HEK293 (cell line): ENCODE measurements at regions not wholly inside any gene's neighbourhood (a gene's known extent, or its start where the extent isn't known, plus 50 kb on each side); places are given as distances from the start of the nearest gene placed in this dataset.
A peak's percentile ranks its signal among the peaks of the same experiment; 100 is the strongest.

Experiments
- CTCF ChIA-PET: fragments of 350-600 bp; formaldehyde crosslinking; extraction: SDS; loops from one replicate; lab custom pipeline; 2021; ENCODE audit warnings: antibody characterized with exemption; lab: Yijun Ruan, JAX
- POLR2A ChIA-PET: fragments of 300-600 bp; formaldehyde crosslinking; extraction: SDS; loops from one replicate; lab custom pipeline; 2020; ENCODE audit warnings: antibody characterized with exemption, inconsistent platforms; lab: Yijun Ruan, JAX
- H3K27ac ChIP-seq: fragments of 200-500 bp; sonication (Bioruptor generic); 2 replicates; pipeline ENCODE4 v1.5.1; 2014; ENCODE audit warnings: low read depth, low read length, control low read depth, inconsistent platforms; ENCODE audit errors: extremely low read depth
- H3K36me3 ChIP-seq, 2 experiments: fragments of 200-500 bp in 1 of 2; sonication (Bioruptor generic) in 1 of 2; 1 replicate in 1 of 2; 2 replicates in 1 of 2; pipeline ENCODE4 v1.5.1; 2014 to 2017; ENCODE audit warnings: inconsistent platforms in 2 of 2, low read length in 2 of 2; ENCODE audit not compliant: control insufficient read depth in 2 of 2, insufficient read depth in 1 of 2
- H3K4me1 ChIP-seq: fragments of 200-500 bp; sonication (Bioruptor generic); 2 replicates; pipeline ENCODE4 v1.5.1; 2014; ENCODE audit warnings: mild to moderate bottlenecking, low read length, inconsistent platforms; ENCODE audit not compliant: control insufficient read depth, insufficient read depth
- H3K4me3 ChIP-seq: 2 replicates; pipeline ENCODE4 v1.5.1; 2011; ENCODE audit warnings: low read depth, mild to moderate bottlenecking, control low read depth, low read length, moderate library complexity
- H3K9me3 ChIP-seq: fragments of 200-500 bp; sonication (Bioruptor generic); 2 replicates; pipeline ENCODE4 v1.5.1; 2014; ENCODE audit warnings: low read depth, low read length, inconsistent platforms; ENCODE audit not compliant: control insufficient read depth, insufficient read depth
- KLF10 ChIP-seq: fragments of 450-650 bp; IDR thresholded peaks from 2 replicates; pipeline ENCODE4 v1.5.1; 2018; ENCODE audit warnings: missing biosample characterization, mild to moderate bottlenecking, missing genetic modification characterization
- MZF1 ChIP-seq: fragments of 450-650 bp; formaldehyde crosslinking; IDR thresholded peaks from 2 replicates; pipeline ENCODE4 v1.5.1; 2017; ENCODE audit warnings: missing biosample characterization, missing genetic modification characterization, borderline replicate concordance
- PRDM1 ChIP-seq: fragments of 450-650 bp; formaldehyde crosslinking; IDR thresholded peaks from 2 replicates; pipeline ENCODE4; 2016; ENCODE audit warnings: missing biosample characterization, missing genetic modification characterization
- ZBTB17 ChIP-seq: fragments of 450-650 bp; formaldehyde crosslinking; IDR thresholded peaks from 2 replicates; pipeline ENCODE4 v1.5.1; 2016; ENCODE audit warnings: missing biosample characterization, missing genetic modification characterization
- ZBTB26 ChIP-seq: fragments of 450-650 bp; formaldehyde crosslinking; optimal IDR thresholded peaks from 2 replicates; pipeline ENCODE3; 2016; ENCODE audit warnings: missing biosample characterization, mild to moderate bottlenecking, missing genetic modification characterization
- ZNF10 ChIP-seq: fragments of 450-650 bp; formaldehyde crosslinking; IDR thresholded peaks from 2 replicates; pipeline ENCODE4 v1.5.1; 2017; ENCODE audit warnings: missing biosample characterization, missing genetic modification characterization
- ZNF121 ChIP-seq: fragments of 450-650 bp; formaldehyde crosslinking; IDR thresholded peaks from 2 replicates; pipeline ENCODE4 v1.5.1; 2016; ENCODE audit warnings: missing biosample characterization, missing genetic modification characterization
- ZNF133 ChIP-seq: fragments of 450-650 bp; formaldehyde crosslinking; IDR thresholded peaks from 2 replicates; pipeline ENCODE4 v1.5.1; 2016; ENCODE audit warnings: missing biosample characterization, missing genetic modification characterization
- ZNF266 ChIP-seq: fragments of 450-650 bp; formaldehyde crosslinking; IDR thresholded peaks from 2 replicates; pipeline ENCODE4 v1.5.1; 2016; ENCODE audit warnings: missing biosample characterization, missing genetic modification characterization, low read depth
- ZNF362 ChIP-seq: fragments of 450-650 bp; formaldehyde crosslinking; IDR thresholded peaks from 2 replicates; pipeline ENCODE4 v1.5.1; 2016; ENCODE audit warnings: missing biosample characterization, missing genetic modification characterization
- ZNF391 ChIP-seq: fragments of 450-650 bp; formaldehyde crosslinking; IDR thresholded peaks from 2 replicates; pipeline ENCODE4 v1.5.1; 2016; ENCODE audit warnings: low read depth, missing biosample characterization, missing genetic modification characterization, borderline replicate concordance
- ZNF544 ChIP-seq: fragments of 450-650 bp; formaldehyde crosslinking; IDR thresholded peaks from 2 replicates; pipeline ENCODE4 v1.5.0; 2017; ENCODE audit warnings: missing biosample characterization, missing genetic modification characterization
- ZNF571 ChIP-seq: fragments of 450-650 bp; formaldehyde crosslinking; IDR thresholded peaks from 2 replicates; pipeline ENCODE4 v1.5.0; 2017; ENCODE audit warnings: missing biosample characterization, missing genetic modification characterization
- ZNF596 ChIP-seq: fragments of 450-650 bp; IDR thresholded peaks from 2 replicates; pipeline ENCODE4 v1.5.0; 2018; ENCODE audit warnings: missing biosample characterization, mild to moderate bottlenecking, missing genetic modification characterization, moderate library complexity
- ZNF707 ChIP-seq: fragments of 450-650 bp; formaldehyde crosslinking; IDR thresholded peaks from 2 replicates; pipeline ENCODE4 v1.5.1; 2016; ENCODE audit warnings: missing biosample characterization, missing genetic modification characterization
- ZNF830 ChIP-seq: fragments of 450-650 bp; IDR thresholded peaks from 2 replicates; pipeline ENCODE4 v1.5.0; 2018; ENCODE audit warnings: missing biosample characterization, missing genetic modification characterization, low read depth, mild to moderate bottlenecking, moderate library complexity
- TF ChIP-seq, protein P1 (sequence below): fragments of 450-650 bp; formaldehyde crosslinking; IDR thresholded peaks from 2 replicates; pipeline ENCODE4 v1.5.1; 2017; ENCODE audit warnings: missing biosample characterization, missing genetic modification characterization
- TF ChIP-seq, protein P2 (sequence below): fragments of 450-650 bp; formaldehyde crosslinking; IDR thresholded peaks from 2 replicates; pipeline ENCODE4 v1.5.1; 2016; ENCODE audit warnings: missing biosample characterization, missing genetic modification characterization
- TF ChIP-seq, protein P3 (sequence below): fragments of 450-650 bp; formaldehyde crosslinking; IDR thresholded peaks from 2 replicates; pipeline ENCODE4 v1.5.1; 2016; ENCODE audit warnings: missing biosample characterization, missing genetic modification characterization
- TF ChIP-seq, protein P4 (sequence below): fragments of 450-650 bp; formaldehyde crosslinking; IDR thresholded peaks from 2 replicates; pipeline ENCODE4 v1.5.1; 2017; ENCODE audit warnings: missing biosample characterization, missing genetic modification characterization

GRCh38 chr6:30272032-30272431 is 54.7 kb upstream of the TRIM39 start:
- Histone ChIP-seq H3K4me1 (no peaks in the 10 kb centered on the region), H3K36me3 (no peaks in the 10 kb centered on the region), H3K27ac (no peak overlapping the region), H3K4me3 (no peak overlapping the region), H3K9me3 (no peaks in the 10 kb centered on the region; the same call in 1 of the 2 replicates)
- TF ChIP-seq, protein P1, sequence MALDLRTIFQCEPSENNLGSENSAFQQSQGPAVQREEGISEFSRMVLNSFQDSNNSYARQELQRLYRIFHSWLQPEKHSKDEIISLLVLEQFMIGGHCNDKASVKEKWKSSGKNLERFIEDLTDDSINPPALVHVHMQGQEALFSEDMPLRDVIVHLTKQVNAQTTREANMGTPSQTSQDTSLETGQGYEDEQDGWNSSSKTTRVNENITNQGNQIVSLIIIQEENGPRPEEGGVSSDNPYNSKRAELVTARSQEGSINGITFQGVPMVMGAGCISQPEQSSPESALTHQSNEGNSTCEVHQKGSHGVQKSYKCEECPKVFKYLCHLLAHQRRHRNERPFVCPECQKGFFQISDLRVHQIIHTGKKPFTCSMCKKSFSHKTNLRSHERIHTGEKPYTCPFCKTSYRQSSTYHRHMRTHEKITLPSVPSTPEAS (tag by site-specific recombination) = no peak
- TF ChIP-seq ZNF362 (tag by site-specific recombination) = 0 out of 2 replicates have a peak, but pooled peaks have one; percentile 45
- CTCF ChIA-PET = interaction anchor here (0.6 to 0.7 kb wide), 2 partner anchors 17 to 113 kb away, joined by 3 read pairs; no protein-coding TSS in a partner anchor
- POLR2A ChIA-PET = no interaction called here

GRCh38 chr6:30267423-30267822 is 54.2 kb upstream of the TRIM26 start:
- TF ChIP-seq ZBTB17 (tag by site-specific recombination) = no peak
- TF ChIP-seq, protein P2, sequence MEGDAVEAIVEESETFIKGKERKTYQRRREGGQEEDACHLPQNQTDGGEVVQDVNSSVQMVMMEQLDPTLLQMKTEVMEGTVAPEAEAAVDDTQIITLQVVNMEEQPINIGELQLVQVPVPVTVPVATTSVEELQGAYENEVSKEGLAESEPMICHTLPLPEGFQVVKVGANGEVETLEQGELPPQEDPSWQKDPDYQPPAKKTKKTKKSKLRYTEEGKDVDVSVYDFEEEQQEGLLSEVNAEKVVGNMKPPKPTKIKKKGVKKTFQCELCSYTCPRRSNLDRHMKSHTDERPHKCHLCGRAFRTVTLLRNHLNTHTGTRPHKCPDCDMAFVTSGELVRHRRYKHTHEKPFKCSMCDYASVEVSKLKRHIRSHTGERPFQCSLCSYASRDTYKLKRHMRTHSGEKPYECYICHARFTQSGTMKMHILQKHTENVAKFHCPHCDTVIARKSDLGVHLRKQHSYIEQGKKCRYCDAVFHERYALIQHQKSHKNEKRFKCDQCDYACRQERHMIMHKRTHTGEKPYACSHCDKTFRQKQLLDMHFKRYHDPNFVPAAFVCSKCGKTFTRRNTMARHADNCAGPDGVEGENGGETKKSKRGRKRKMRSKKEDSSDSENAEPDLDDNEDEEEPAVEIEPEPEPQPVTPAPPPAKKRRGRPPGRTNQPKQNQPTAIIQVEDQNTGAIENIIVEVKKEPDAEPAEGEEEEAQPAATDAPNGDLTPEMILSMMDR = no peak
- TF ChIP-seq, protein P3, sequence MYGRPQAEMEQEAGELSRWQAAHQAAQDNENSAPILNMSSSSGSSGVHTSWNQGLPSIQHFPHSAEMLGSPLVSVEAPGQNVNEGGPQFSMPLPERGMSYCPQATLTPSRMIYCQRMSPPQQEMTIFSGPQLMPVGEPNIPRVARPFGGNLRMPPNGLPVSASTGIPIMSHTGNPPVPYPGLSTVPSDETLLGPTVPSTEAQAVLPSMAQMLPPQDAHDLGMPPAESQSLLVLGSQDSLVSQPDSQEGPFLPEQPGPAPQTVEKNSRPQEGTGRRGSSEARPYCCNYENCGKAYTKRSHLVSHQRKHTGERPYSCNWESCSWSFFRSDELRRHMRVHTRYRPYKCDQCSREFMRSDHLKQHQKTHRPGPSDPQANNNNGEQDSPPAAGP = no peak
- TF ChIP-seq PRDM1 = no peak
- no peak for TF ChIP-seq ZNF391 (tag by site-specific recombination)
- no peak for TF ChIP-seq ZNF133 (tag by site-specific recombination)
- TF ChIP-seq ZNF544 = no peak
- no peak for TF ChIP-seq KLF10 (tag by site-specific recombination)
- TF ChIP-seq ZNF571 (tag by site-specific recombination) = no peak
- no peak for TF ChIP-seq ZNF596
- no peak for TF ChIP-seq ZNF10
- ChIA-PET CTCF (interaction anchor here (0.6 to 1.5 kb wide), 3 partner anchors 48 to 284 kb away, joined by 3 to 5 read pairs (median 3); no protein-coding TSS in a partner anchor), POLR2A (interaction anchor here (1.4 kb wide), 1 partner anchor 59 kb away, joined by 4 read pairs; no protein-coding TSS in a partner anchor)
- Histone ChIP-seq H3K4me3 (no peak overlapping the region), H3K9me3 (no peaks in the 10 kb centered on the region; the same call in 1 of the 2 replicates), H3K27ac (no peak overlapping the region), H3K4me1 (peaks cover 8% of the 10 kb centered on the region; the same call in 1 of the 2 replicates), H3K36me3 (peaks cover 0 to 32% of the 10 kb centered on the region in 2 experiments; a peak in 2 of 3 replicates)

DNA sequence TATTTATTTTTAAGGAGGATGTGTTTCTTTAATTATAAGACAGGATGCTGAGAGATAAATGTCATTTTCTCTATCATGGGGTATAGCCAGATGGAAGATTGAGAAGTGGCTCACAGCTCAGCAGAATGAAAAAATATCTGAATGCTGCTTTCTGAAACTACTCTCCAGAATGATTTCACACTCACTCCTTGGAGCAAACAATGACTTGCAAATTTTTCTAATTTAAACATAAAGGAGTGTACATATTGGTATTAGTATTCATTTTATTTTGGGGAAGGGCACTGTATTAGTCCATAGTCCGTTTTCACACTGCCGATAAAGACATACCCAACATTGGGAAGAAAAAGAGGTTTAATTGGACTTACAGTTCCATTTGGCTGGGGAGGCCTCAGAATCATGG is 52.4 kb upstream of the TRIM26 start:
- TF ChIP-seq ZNF830 (tag by site-specific recombination) = no peak
- TF ChIP-seq ZNF544 = no peak
- TF ChIP-seq ZNF707 = no peak
- TF ChIP-seq ZNF266 = no peak
- TF ChIP-seq, protein P4, sequence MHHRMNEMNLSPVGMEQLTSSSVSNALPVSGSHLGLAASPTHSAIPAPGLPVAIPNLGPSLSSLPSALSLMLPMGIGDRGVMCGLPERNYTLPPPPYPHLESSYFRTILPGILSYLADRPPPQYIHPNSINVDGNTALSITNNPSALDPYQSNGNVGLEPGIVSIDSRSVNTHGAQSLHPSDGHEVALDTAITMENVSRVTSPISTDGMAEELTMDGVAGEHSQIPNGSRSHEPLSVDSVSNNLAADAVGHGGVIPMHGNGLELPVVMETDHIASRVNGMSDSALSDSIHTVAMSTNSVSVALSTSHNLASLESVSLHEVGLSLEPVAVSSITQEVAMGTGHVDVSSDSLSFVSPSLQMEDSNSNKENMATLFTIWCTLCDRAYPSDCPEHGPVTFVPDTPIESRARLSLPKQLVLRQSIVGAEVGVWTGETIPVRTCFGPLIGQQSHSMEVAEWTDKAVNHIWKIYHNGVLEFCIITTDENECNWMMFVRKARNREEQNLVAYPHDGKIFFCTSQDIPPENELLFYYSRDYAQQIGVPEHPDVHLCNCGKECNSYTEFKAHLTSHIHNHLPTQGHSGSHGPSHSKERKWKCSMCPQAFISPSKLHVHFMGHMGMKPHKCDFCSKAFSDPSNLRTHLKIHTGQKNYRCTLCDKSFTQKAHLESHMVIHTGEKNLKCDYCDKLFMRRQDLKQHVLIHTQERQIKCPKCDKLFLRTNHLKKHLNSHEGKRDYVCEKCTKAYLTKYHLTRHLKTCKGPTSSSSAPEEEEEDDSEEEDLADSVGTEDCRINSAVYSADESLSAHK = no peak
- no peak for TF ChIP-seq ZNF121 (tag by site-specific recombination)
- TF ChIP-seq MZF1 (tag by site-specific recombination) = no peak
- no peak for TF ChIP-seq ZBTB26 (tag by site-specific recombination)
- CTCF ChIA-PET = no interaction called here
- no peak overlapping the region for H3K4me3 ChIP-seq
- no peak overlapping the region for H3K27ac ChIP-seq
- peaks cover 0 to 50% of the 10 kb centered on the region in 2 experiments; a peak in 2 of 3 replicates for H3K36me3 ChIP-seq
- H3K4me1 ChIP-seq = peaks cover 8% of the 10 kb centered on the region; the same call in 1 of the 2 replicates
- POLR2A ChIA-PET = no interaction called here
- H3K9me3 ChIP-seq = no peaks in the 10 kb centered on the region
